Thyroid gland (tissue), 4 donors: ENCODE measurements at regions not wholly inside any gene's neighbourhood (a gene's known extent, or its start where the extent isn't known, plus 50 kb on each side); places are given as distances from the start of the nearest gene placed in this dataset.

Source experiments
- DNase-seq, 2 donors: peaks; one replicate each; pipeline ENCODE4 v3.0.0-alpha.2; 2019
- H3K27ac ChIP-seq, 3 donors: fragments of 200-600 bp; sonication (generic); 1 replicate in 2 of 3; 2 replicates in 1 of 3; pipeline ENCODE4 v1.5.1; 2016 to 2019; ENCODE audit warnings: mild to moderate bottlenecking in 1 of 3, moderate library complexity in 1 of 3
- H3K27me3 ChIP-seq: fragments of 200-600 bp; sonication (generic); one replicate; pipeline ENCODE4 v1.5.1; 2019
- H3K36me3 ChIP-seq, 2 donors: fragments of 200-600 bp; sonication (generic); one replicate each; pipeline ENCODE4 v1.5.1; 2016 to 2019
- H3K4me1 ChIP-seq, 2 donors: fragments of 200-600 bp; sonication (generic); one replicate each; pipeline ENCODE4 v1.5.1; 2017 to 2019
- H3K4me3 ChIP-seq, 3 donors: fragments of 200-600 bp; sonication (generic); replicated peaks in 1 of 3; 1 replicate in 2 of 3; 2 replicates in 1 of 3; pipeline ENCODE4 v1.5.1; 2016; ENCODE audit warnings: mild to moderate bottlenecking in 1 of 3
- H3K9me3 ChIP-seq: fragments of 200-600 bp; sonication (generic); one replicate; pipeline ENCODE4 v1.5.1; 2017
- CTCF ChIP-seq, 6 experiments: fragments of 200-600 bp in 3 of 6; fragments of 450-650 bp in 3 of 6; sonication (generic) in 3 of 6; IDR thresholded peaks; one replicate each; pipeline ENCODE4 v1.5.1; 2016 to 2019; ENCODE audit warnings: antibody characterized with exemption in 6 of 6, mild to moderate bottlenecking in 2 of 6, inconsistent platforms in 1 of 6, moderate library complexity in 1 of 6
- POLR2A ChIP-seq, 2 donors: fragments of 450-650 bp; IDR thresholded peaks; one replicate each; pipeline ENCODE4 v1.6.1; 2017; ENCODE audit warnings: antibody characterized with exemption in 2 of 2, mild to moderate bottlenecking in 2 of 2, moderate library complexity in 1 of 2
- WGBS, 2 donors: methylation state at CpG; one replicate each; pipeline ENCODE4 v1.1.5; 2017; 5-methylcytosine and 5-hydroxymethylcytosine counted together
- intact Hi-C: fragments of 100-400 bp; cut with DNase I; formaldehyde crosslinking; loops from one replicate; pipeline ENCODE4 v1.15.1; 2023

DNA sequence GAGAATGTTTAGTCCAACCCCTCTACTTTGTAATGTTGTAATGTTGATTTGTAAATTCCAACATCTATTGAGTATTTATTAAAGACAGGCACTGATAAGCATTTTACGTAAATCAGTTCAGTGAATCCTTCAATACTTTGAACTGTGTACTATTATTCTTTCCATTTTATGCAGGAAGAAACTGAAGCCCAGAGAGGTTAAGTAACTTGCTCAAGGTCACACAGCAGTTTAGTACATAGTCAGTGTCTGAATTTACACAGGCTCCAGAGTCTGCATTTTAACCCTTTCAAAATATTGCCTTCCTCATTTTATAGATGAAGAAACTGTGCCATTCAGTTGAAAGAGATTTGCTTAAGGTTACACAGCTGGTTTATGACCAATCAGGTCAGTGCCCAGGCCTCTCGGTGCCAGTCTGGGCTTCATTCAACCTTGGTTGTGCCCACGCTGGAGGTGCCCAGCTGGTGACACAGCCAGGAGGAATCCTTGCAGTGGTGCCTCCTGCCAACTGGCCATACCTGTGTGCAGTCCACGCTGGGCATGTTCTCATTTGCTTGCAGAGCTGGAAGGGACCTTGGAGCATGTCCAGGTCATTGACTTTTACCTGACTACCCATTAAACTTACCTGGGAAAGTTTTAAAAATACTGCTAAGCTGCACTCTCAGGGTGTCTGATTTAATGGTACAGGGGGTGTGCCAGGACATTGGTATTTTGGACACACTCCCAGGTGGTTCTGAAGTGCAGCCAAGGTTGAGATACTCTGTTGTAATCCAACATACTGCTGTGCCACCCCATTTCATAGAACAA lies 74.3 kb upstream of the CYRIA start:
- Histone ChIP-seq H3K27ac (peak overlapping the region; percentile 64 to 82 (median 78)), H3K4me1 (peaks cover 18 to 33% of the 10 kb centered on the region in 2 donors), H3K9me3 (no peaks in the 10 kb centered on the region), H3K4me3 (no peak overlapping the region), H3K36me3 (no peaks in the 10 kb centered on the region), H3K27me3 (no peaks in the 10 kb centered on the region)
- peak; percentile 98 for DNase-seq
- intact Hi-C loops = no loop called here
- peak in 1 of 2 donors; percentile 31 for TF ChIP-seq POLR2A (IDR thresholded peaks at IDR 0.05)
- TF ChIP-seq CTCF (IDR thresholded peaks at IDR 0.05) = no peak
- 39 to 58% methylated on average over 4 of the region's 4 CpGs for WGBS, 2 donors

DNA sequence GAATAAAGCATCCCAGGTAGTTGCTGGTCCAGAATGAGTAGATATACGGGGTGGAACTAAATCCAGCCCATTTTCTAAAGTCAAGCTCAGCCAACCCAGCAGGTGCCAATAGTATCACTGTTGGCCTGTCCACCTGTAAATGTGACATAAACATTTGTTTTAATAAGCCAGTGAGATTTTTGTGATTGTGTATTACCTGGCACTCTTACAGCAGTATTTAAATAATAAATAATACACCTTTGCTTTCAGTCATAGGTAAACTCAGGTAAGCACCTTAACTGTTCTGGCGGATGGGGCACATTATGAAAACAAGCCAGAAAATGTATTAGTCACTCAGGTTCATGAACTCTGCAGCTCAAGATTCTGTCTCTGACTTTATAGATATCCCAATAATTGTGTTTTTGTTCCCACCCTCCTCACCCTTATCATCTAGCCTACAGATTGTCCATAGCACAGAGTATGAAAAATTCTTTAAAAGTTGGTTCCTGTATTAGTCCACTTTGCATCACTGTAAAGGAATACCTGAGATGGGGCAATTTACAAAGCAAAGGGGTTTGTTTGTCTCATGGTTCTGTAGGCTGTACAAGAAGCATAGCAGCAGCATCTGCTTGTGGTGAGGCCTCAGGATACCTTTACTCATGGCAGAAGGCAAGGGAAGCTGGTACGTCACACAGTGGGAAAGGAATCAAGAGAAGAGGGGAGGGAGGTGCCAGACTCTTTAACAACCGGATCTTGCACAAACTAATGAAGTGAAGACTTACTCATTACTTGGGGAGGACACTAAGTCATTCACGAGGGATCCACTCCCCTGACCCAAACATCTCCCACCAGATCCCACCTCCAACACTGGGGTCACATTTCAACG lies 73.0 kb upstream of the CYRIA start:
- H3K27ac ChIP-seq = peak overlapping the region in 2 of 3 donors; percentile 67 to 78
- H3K9me3 ChIP-seq = no peaks in the 10 kb centered on the region
- WGBS, 2 donors = 77 to 82% methylated on average over 6 of the region's 6 CpGs
- no peak for TF ChIP-seq CTCF (IDR thresholded peaks at IDR 0.05)
- no peak for TF ChIP-seq POLR2A (IDR thresholded peaks at IDR 0.05)
- no peak overlapping the region for H3K4me3 ChIP-seq
- no peaks in the 10 kb centered on the region for H3K36me3 ChIP-seq
- no peaks in the 10 kb centered on the region for H3K27me3 ChIP-seq
- H3K4me1 ChIP-seq = peaks cover 15 to 22% of the 10 kb centered on the region in 2 donors
- DNase-seq = no peak
- intact Hi-C loops = no loop called here

GRCh38 chr2:16737812-16738211 lies 72.2 kb upstream of the CYRIA start:
- WGBS, 2 donors = 92 to 93% methylated on average over 1 of the region's 1 CpG
- TF ChIP-seq CTCF (IDR thresholded peaks at IDR 0.05) = no peak
- TF ChIP-seq POLR2A (IDR thresholded peaks at IDR 0.05) = no peak
- Histone ChIP-seq H3K9me3 (no peaks in the 10 kb centered on the region), H3K36me3 (no peaks in the 10 kb centered on the region), H3K4me1 (peaks cover 15 to 22% of the 10 kb centered on the region in 2 donors), H3K4me3 (no peak overlapping the region), H3K27me3 (no peaks in the 10 kb centered on the region), H3K27ac (no peak overlapping the region)
- DNase-seq = no peak
- intact Hi-C loops = no loop called here

GRCh38 chr2:16736633-16737032 lies 71.0 kb upstream of the CYRIA start:
- no peaks in the 10 kb centered on the region for H3K36me3 ChIP-seq
- TF ChIP-seq POLR2A (IDR thresholded peaks at IDR 0.05) (no peak), CTCF (IDR thresholded peaks at IDR 0.05) (no peak)
- no peaks in the 10 kb centered on the region for H3K27me3 ChIP-seq
- DNase-seq = no peak
- H3K9me3 ChIP-seq = no peaks in the 10 kb centered on the region
- H3K4me3 ChIP-seq = no peak overlapping the region
- H3K27ac ChIP-seq = no peak overlapping the region
- peaks cover 15 to 22% of the 10 kb centered on the region in 2 donors for H3K4me1 ChIP-seq
- intact Hi-C loops = no loop called here
- WGBS, 2 donors = 90 to 93% methylated on average over 2 of the region's 2 CpGs
